Ovary (tissue), 3 donors: ENCODE measurements at regions not wholly inside any gene's neighbourhood (a gene's known extent, or its start where the extent isn't known, plus 50 kb on each side); places are given as distances from the start of the nearest gene placed in this dataset.

Experiments used
- EP300 ChIP-seq: sonication (generic); formaldehyde crosslinking; IDR thresholded peaks from one replicate; pipeline ENCODE4 v1.6.1; 2017; ENCODE audit warnings: antibody characterized with exemption
- POLR2A ChIP-seq: fragments of 450-650 bp; IDR thresholded peaks from one replicate; pipeline ENCODE4 v1.6.1; 2017; ENCODE audit warnings: antibody characterized with exemption, mild to moderate bottlenecking, moderate library complexity
- TF ChIP-seq, protein P1 (sequence below), 3 donors: fragments of 450-650 bp in 2 of 3; fragments of 200-600 bp in 1 of 3; IDR thresholded peaks; one replicate each; pipeline versions ENCODE4 v1.5.1 to v1.8.0; 2016 to 2022; ENCODE audit warnings: antibody characterized with exemption in 3 of 3, mild to moderate bottlenecking in 1 of 3
- donor health status: DM: no; HTN: no; CAD: no.

DNA sequence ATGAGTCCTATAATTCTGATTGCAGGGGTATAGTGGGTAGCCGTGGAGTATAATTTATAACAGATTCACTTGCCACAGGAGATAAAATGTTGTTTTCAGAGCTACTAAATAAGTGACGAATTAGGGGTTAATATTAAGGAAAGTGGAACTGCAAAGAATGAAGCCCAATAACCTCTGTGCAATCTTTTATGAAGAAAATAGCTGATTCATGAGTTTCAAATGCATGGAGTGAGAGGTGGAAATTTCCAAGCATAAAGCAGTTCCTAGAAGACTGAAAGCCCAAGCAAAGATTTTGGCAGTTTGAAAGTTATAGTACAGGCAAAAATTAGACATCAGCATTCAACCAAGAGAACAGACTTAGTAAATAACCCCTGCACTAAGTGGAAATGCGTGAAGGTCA lies 1782.4 kb upstream of the PCDH10 start:
- TF ChIP-seq, protein P1, sequence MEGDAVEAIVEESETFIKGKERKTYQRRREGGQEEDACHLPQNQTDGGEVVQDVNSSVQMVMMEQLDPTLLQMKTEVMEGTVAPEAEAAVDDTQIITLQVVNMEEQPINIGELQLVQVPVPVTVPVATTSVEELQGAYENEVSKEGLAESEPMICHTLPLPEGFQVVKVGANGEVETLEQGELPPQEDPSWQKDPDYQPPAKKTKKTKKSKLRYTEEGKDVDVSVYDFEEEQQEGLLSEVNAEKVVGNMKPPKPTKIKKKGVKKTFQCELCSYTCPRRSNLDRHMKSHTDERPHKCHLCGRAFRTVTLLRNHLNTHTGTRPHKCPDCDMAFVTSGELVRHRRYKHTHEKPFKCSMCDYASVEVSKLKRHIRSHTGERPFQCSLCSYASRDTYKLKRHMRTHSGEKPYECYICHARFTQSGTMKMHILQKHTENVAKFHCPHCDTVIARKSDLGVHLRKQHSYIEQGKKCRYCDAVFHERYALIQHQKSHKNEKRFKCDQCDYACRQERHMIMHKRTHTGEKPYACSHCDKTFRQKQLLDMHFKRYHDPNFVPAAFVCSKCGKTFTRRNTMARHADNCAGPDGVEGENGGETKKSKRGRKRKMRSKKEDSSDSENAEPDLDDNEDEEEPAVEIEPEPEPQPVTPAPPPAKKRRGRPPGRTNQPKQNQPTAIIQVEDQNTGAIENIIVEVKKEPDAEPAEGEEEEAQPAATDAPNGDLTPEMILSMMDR (IDR thresholded peaks at IDR 0.05) = no peak
- TF ChIP-seq EP300 (no peak), POLR2A (no peak)
